Panc1 (cell line): ENCODE measurements at regions not wholly inside any gene's neighbourhood (a gene's known extent, or its start where the extent isn't known, plus 50 kb on each side); places are given as distances from the start of the nearest gene placed in this dataset.

Source experiments
- CTCF ChIP-seq: fragments of 450-650 bp; IDR thresholded peaks from 2 replicates; pipeline ENCODE4 v1.5.1; 2017; ENCODE audit warnings: mild to moderate bottlenecking
- POLR2AphosphoS5 ChIP-seq: IDR thresholded peaks from 2 replicates; pipeline ENCODE4 v1.6.1; 2012; ENCODE audit warnings: mild to moderate bottlenecking, low read depth, low read length, moderate library complexity

GRCh38 chr18:25734336-25734735 is 356.1 kb downstream of the SS18 start:
- no peak for TF ChIP-seq CTCF
- no peak for TF ChIP-seq POLR2AphosphoS5
